ENCODE measurements at regions not wholly inside any gene's neighbourhood (a gene's known extent, or its start where the extent isn't known, plus 50 kb on each side); places are given as distances from the start of the nearest gene placed in this dataset.

- no peaks in the 10 kb centered on the region for H3K4me1 ChIP-seq (ENCODE audit: insufficient read depth)
- 60 to 72% (median 65%) methylated on average over 1 of the region's 1 CpG for WGBS, 3 donors
Measured at GRCh38 chr4:24166501-24166900, 276.7 kb upstream of the PPARGC1A start.

DNA sequence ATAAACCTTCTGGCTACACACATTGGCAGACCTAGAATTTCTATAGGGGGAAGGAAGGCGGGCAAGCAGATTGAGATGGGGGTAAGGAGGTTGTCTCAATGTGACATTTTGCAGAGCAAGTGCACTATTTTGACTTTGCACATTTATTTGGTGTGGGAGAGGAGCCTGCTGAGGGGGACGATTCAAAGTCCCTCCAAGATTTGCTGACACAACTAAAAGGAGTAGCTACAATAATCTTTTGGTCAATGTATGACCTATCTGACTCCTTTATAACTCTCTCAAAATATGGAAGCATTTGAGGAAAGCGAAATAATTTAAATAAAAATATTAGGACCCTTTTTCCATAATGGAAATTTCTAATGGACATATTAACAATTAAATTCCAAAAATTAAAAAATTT lies 274.9 kb upstream of the PPARGC1A start:
- no peak for DNase-seq
- TF ChIP-seq POLR2A (IDR thresholded peaks at IDR 0.05): no peak
- TF ChIP-seq, protein P1, sequence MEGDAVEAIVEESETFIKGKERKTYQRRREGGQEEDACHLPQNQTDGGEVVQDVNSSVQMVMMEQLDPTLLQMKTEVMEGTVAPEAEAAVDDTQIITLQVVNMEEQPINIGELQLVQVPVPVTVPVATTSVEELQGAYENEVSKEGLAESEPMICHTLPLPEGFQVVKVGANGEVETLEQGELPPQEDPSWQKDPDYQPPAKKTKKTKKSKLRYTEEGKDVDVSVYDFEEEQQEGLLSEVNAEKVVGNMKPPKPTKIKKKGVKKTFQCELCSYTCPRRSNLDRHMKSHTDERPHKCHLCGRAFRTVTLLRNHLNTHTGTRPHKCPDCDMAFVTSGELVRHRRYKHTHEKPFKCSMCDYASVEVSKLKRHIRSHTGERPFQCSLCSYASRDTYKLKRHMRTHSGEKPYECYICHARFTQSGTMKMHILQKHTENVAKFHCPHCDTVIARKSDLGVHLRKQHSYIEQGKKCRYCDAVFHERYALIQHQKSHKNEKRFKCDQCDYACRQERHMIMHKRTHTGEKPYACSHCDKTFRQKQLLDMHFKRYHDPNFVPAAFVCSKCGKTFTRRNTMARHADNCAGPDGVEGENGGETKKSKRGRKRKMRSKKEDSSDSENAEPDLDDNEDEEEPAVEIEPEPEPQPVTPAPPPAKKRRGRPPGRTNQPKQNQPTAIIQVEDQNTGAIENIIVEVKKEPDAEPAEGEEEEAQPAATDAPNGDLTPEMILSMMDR (IDR thresholded peaks at IDR 0.05): no peak
- TF ChIP-seq EP300 (IDR thresholded peaks at IDR 0.05): no peak
- intact Hi-C loops (cut with DNase I): no loop called here
- Histone ChIP-seq H3K4me1 (ENCODE audit: insufficient read depth) (no peaks in the 10 kb centered on the region), H3K4me3 (no peak overlapping the region), H3K27ac (no peak overlapping the region), H3K9me3 (no peaks in the 10 kb centered on the region), H3K27me3 (no peaks in the 10 kb centered on the region), H3K36me3 (no peaks in the 10 kb centered on the region)
- 80 to 82% (median 81%) methylated on average over 3 of the region's 3 CpGs for WGBS, 3 donors

More at GRCh38 chr4:24166501-24166900, 276.7 kb upstream of the PPARGC1A start:
- no peak overlapping the region for H3K27ac ChIP-seq
- H3K4me3 ChIP-seq: no peak overlapping the region
- H3K9me3 ChIP-seq: no peaks in the 10 kb centered on the region
- TF ChIP-seq EP300 (IDR thresholded peaks at IDR 0.05) (no peak), POLR2A (IDR thresholded peaks at IDR 0.05) (no peak)
- TF ChIP-seq, protein P1 (IDR thresholded peaks at IDR 0.05): no peak
- H3K27me3 ChIP-seq: no peaks in the 10 kb centered on the region
- DNase-seq: no peak
- intact Hi-C loops (cut with DNase I): no loop called here
- H3K36me3 ChIP-seq: no peaks in the 10 kb centered on the region

- TF ChIP-seq, protein P1 (IDR thresholded peaks at IDR 0.05): no peak
- TF ChIP-seq EP300 (IDR thresholded peaks at IDR 0.05) (no peak), POLR2A (IDR thresholded peaks at IDR 0.05) (no peak)
- 24 to 31% (median 26%) methylated on average over 2 of the region's 2 CpGs for WGBS, 3 donors
- Histone ChIP-seq H3K4me3 (no peak overlapping the region), H3K9me3 (no peaks in the 10 kb centered on the region), H3K27me3 (no peaks in the 10 kb centered on the region), H3K36me3 (no peaks in the 10 kb centered on the region), H3K27ac (no peak overlapping the region), H3K4me1 (ENCODE audit: insufficient read depth) (no peaks in the 10 kb centered on the region)
- no peak for DNase-seq
- intact Hi-C loops (cut with DNase I): no loop called here
Measured at GRCh38 chr4:24164054-24164693, 274.3 kb upstream of the PPARGC1A start.

DNA sequence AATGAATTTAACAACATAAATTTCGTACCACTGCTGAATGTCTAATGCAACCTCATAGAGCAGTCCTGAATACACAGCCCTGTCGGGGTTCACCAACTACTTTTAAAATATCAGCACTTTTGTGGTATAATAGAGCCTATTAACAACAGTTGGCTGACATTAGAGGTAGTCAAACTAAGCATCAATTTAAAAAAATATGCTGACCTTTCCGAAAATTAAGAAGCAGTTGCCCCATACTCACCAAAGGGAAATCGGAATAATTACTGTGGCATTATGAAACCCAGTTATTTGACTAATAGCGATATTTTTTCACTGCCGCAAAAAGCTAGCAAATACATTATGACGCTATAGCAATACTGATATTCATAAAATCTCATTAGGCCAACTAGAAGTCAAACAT lies 273.5 kb upstream of the PPARGC1A start:
- H3K4me1 ChIP-seq (ENCODE audit: insufficient read depth): no peaks in the 10 kb centered on the region
- H3K9me3 ChIP-seq: no peaks in the 10 kb centered on the region
- H3K4me3 ChIP-seq: no peak overlapping the region
- intact Hi-C loops (cut with DNase I): no loop called here
- H3K36me3 ChIP-seq: no peaks in the 10 kb centered on the region
- no peak for DNase-seq
- TF ChIP-seq POLR2A (IDR thresholded peaks at IDR 0.05) (no peak), EP300 (IDR thresholded peaks at IDR 0.05) (no peak)
- TF ChIP-seq, protein P1 (IDR thresholded peaks at IDR 0.05): no peak
- no peaks in the 10 kb centered on the region for H3K27me3 ChIP-seq
- no peak overlapping the region for H3K27ac ChIP-seq
- 95 to 98% (median 95%) methylated on average over 7 of the region's 7 CpGs for WGBS, 3 donors

All from ovary (tissue), 7 donors.